Activated effector memory CD4-positive, alpha-beta T cell treated with anti-CD3 and anti-CD28 coated beads, Interleukin-2, amount 50 U/mL, for 16 hours (primary cell): ENCODE measurements at regions not wholly inside any gene's neighbourhood (a gene's known extent, or its start where the extent isn't known, plus 50 kb on each side); places are given as distances from the start of the nearest gene placed in this dataset.
"Not testable (repeated sequence)": the region's sequence is repeated elsewhere in the genome, so short reads cannot be mapped to it uniquely, and the experiment has no call there.

Experiments
- DNase-seq: peaks from one replicate; pipeline ENCODE4 v3.0.0-alpha.2; 2020

- no peak for DNase-seq
These were observed 494.9 kb downstream of the NYAP2 start for GRCh38 chr2:225894236-225894980.

GRCh38 chr2:225893151-225893550, 493.6 kb downstream of the NYAP2 start:
- no peak for DNase-seq

GRCh38 chr2:225891771-225892170, 492.3 kb downstream of the NYAP2 start:
- DNase-seq = no peak

- DNase-seq = no peak
These were observed 491.5 kb downstream of the NYAP2 start for GRCh38 chr2:225891013-225891412.

- DNase-seq = no peak
These were observed 489.9 kb downstream of the NYAP2 start for GRCh38 chr2:225889452-225889851.

- no peak for DNase-seq
These were observed 467.6 kb downstream of the NYAP2 start for GRCh38 chr2:225867071-225867470.

GRCh38 chr2:225865468-225865867, 466.0 kb downstream of the NYAP2 start:
- no peak for DNase-seq

GRCh38 chr2:225864394-225864793, 464.9 kb downstream of the NYAP2 start:
- DNase-seq = no peak

- no peak for DNase-seq
These were observed 443.4 kb downstream of the NYAP2 start for GRCh38 chr2:225842939-225843338.

GRCh38 chr2:225841314-225841713, 441.8 kb downstream of the NYAP2 start:
- no peak for DNase-seq

- DNase-seq = no peak
These were observed 437.8 kb downstream of the NYAP2 start for GRCh38 chr2:225837328-225837727.

- no peak for DNase-seq
These were observed 425.4 kb downstream of the NYAP2 start for GRCh38 chr2:225824748-225825449.

- no peak for DNase-seq
These were observed 421.8 kb downstream of the NYAP2 start for GRCh38 chr2:225821351-225821750.

GRCh38 chr2:225820826-225821225, 421.3 kb downstream of the NYAP2 start:
- DNase-seq = no peak

- DNase-seq = no peak
These were observed 415.0 kb downstream of the NYAP2 start for GRCh38 chr2:225814554-225814953.

GRCh38 chr2:225806105-225806504, 406.6 kb downstream of the NYAP2 start:
- DNase-seq = no peak

- not testable (repeated sequence) for DNase-seq
These were observed 402.6 kb downstream of the NYAP2 start for GRCh38 chr2:225802076-225802475.

- no peak for DNase-seq
These were observed 397.9 kb downstream of the NYAP2 start for GRCh38 chr2:225797394-225797793.

GRCh38 chr2:225794652-225795400, 395.3 kb downstream of the NYAP2 start:
- no peak for DNase-seq

- DNase-seq = no peak
These were observed 394.4 kb downstream of the NYAP2 start for GRCh38 chr2:225793736-225794550.

GRCh38 chr2:225788571-225789094, 389.1 kb downstream of the NYAP2 start:
- DNase-seq = no peak

- DNase-seq = no peak
These were observed 388.0 kb downstream of the NYAP2 start for GRCh38 chr2:225787497-225787896.

- no peak for DNase-seq
These were observed 382.5 kb downstream of the NYAP2 start for GRCh38 chr2:225781991-225782390.
